GM11168 (cell line): ENCODE measurements at regions not wholly inside any gene's neighbourhood (a gene's known extent, or its start where the extent isn't known, plus 50 kb on each side); places are given as distances from the start of the nearest gene placed in this dataset.
"Not testable (repeated sequence)": the region's sequence is repeated elsewhere in the genome, so short reads cannot be mapped to it uniquely, and the experiment has no call there.

ENCODE experiments used
- in situ Hi-C: fragments of 300-500 bp; cut with MboI; formaldehyde crosslinking; loops from one replicate; pipeline ENCODE4 v1.12.0; 2022; ENCODE audit warnings: low sequenced_read_pairs; ENCODE audit not compliant: unreplicated experiment

DNA sequence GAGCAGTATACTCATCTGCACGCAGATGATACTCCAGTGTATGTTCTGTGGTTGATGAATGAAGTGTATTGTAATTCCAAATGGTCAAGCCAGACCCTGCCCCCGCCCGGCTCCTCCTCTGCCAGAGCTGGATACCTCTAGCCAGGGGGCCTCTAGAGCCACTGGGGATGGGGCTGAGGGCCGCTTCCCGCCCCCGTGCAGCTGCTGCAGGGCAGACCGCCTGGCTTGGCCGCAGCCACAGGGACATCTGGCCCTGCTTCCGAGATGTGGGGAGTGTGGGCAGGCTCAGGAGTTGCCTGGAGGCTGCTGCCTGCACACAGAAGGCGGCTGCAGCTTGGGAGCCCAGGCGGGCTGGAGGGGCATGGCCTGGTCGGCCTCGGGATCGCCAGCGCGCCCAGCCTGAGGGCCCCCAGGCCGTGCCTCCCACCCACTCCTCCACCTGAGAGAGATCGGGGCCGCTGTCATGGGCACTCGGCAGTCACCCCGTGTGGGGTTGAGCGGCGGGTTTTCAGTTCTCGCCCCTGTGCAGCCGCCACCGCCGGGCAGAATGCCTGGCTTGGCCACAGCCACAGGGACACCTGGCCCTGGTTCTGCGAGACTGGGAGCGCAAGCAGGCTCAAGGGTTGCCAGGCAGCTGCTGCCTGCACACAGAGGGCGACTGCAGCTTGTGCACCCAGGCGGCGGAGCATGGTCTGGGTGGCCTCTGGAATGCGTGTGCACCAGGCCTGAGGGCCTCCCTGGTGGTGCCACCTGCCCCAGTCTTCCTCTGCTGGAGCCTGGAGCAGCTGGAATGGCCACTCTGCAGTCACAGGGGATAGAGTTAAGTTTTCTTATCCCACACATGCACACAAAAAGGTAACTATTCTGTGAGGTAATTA is 1643.7 kb downstream of the SPATA31A7 start:
- in situ Hi-C loops: not testable (repeated sequence)

DNA sequence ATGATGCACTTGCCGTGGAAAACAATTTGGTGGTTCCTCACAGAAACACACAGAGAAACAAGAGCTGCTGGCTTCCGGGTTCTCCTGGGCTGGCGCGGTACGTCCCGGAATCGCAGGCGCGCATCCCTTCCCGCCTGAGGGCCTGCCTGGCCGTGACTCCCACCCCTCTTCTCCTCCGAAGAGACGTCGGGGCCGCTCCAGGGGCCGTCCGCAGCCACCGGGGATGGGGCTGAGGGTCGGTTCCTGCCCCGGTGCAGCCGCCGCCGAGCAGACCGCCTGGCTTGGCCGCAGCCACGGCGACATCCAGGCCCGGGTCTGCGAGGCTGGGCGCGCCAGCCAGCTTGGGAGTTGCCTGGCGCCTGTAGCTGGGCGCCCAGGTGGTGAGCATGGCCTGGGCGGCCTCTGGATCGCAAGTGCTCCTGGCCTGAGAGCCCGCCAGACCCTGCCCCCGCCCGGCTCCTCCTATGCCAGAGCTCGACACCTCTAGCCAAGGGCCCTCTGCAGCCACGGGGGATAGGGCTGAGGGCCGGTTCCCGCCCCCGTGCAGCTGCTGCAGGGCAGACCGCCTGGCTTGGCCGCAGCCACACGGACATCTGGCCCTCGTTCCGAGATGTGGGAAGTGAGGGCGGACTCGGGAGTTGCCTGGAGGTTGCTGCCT is 1647.5 kb downstream of the SPATA31A7 start:
- in situ Hi-C loops: not testable (repeated sequence)

DNA sequence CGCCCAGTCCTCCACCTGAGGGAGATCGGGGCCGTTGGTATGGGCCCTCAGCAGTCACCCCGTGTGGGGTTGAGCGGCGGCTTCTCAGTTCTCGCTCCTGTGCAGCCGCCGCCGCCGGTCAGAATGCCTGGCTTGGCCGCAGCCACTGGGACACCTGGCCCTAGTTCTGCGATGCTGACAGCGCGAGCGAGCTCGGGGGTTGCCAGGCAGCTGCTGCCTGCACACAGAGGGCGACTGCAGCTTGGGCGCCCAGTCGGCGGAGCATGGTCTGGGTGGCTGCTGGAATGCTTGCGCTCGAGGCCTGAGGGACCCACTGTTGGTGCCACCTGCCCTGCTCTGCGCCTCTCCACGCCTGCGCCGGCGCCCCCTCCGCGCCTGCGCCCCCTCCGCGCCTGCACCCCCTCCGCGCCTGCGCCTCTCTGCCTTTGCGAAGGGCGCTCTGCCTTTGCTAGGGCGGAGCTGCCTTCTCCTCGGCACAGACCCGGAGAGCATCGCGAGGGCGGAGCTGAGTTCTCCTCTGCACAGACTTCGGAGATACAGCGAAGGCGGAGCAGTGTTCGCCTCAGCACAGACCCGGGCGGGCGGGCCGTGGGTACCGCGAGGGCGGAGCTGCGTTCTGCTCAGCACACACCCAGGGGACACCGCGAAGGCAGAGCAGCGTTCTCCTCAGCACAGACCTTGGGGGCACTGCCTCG is 1648.3 kb downstream of the SPATA31A7 start:
- in situ Hi-C loops: not testable (repeated sequence)

DNA sequence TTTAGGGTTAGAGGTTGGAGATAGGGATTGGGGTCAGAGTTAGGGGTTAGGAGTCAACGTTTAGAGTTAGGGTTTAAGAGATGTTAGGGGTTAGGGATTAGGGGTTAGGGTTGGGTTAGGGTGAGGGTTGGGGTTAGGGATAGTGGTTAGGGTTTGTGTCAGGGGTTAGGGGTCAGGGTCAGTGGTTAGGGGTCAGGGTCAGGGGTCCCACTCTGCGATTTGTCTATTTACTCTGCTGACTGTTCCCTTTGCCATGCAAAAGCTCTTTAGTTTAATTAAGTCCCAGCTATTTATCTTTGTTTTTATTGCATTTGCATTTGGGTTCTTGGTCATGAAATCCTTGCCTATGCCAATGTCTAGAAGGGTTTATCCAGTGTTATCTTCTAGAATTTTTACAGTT is 1649.3 kb downstream of the SPATA31A7 start:
- in situ Hi-C loops: not testable (repeated sequence)

DNA sequence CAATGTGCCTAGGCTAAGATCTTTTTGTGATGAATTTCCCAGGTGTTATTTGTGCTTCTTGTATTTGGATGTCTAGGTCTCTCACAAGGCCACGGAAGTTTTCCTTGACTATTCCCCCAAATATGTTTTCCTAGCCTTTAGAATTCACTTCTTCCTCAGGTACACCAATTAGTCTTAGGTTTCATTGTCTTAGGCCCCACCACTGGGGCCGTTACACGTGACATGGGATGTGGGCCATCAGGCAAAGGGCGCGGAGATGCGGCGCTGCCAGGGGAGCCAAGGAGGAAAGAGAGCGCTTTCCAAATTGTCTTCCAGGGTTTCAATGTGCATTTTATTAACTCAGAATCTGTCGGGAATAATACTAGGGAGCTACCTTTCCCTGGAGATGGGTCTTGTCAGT is 1653.3 kb downstream of the SPATA31A7 start:
- in situ Hi-C loops: loop anchor here (10.0 kb wide), 1 partner anchor 932 kb away; no protein-coding TSS in a partner anchor

DNA sequence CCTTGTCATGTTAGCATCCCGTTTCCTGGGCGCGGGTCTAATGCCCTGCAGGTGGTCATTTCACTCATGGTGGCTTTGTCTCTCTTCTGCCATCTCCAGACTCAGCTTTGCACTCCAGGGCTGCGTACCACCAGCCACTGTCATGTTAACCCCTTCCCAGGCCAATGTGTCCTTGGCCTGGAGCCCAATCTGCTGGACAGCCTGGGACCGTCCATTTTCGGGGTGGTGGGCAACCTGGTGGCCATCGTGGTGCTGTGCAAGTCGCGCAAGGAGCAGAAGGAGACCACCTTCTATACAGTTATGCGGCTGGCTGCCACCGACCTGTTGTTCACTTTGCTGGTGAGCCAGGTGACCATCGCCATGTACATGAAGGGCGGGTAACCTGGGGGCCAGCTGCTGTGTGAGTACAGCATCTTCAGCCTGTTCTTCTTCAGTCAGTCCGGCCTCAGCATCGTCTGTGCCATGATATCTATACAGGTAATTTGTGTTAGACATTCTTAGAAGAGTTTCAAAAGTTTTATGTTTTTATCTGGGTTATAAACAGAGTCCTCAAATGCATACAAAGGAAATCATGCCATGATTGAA is 1654.0 kb downstream of the SPATA31A7 start:
- in situ Hi-C loops: loop anchor here (10.0 kb wide), 1 partner anchor 931 kb away; no protein-coding TSS in a partner anchor

DNA sequence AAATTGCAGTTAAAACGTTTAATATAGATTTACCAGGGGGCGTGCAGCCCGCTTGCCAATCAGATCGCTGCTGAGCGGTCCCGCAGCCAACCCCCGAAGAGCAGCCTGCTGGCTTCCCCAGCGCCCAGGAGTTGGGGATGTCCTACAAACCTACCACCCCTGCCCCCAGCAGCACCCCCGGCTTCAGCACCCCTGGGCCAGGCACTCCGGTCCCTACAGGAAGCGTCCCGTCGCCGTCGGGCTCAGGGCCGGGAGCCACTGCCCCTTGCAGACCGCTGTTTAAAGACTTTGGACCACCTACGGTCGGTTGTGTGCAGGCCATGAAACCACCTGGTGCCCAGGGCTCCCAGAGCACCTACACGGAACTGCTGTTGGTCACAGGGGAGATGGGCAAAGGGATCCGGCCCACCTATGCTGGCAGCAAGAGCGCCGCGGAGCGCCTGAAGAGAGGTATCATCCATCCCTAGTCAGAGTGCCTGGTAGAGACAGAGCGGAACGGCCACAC is 1654.9 kb downstream of the SPATA31A7 start:
- in situ Hi-C loops: loop anchor here (10.0 kb wide), 1 partner anchor 930 kb away; no protein-coding TSS in a partner anchor

DNA sequence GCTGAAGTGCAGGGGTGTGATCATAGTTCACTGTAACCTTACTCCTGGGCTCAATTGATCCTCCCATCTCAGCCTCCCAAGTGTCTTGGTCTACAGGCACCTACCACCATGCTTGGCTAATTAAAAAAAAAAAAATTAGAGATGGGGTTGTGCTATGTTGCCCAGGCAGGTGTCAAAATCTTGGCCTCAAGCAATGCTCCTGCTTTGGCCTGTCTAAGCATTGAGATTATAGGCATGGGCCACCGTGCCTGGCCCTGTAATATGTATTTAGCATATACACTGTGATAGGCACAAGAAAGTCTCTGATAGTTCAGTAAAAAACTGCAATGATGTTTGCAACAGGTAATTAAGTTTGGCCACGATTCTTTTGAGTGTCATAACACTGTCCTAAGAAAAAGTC is 1658.4 kb downstream of the SPATA31A7 start:
- in situ Hi-C loops: loop anchor here (10.0 kb wide), 1 partner anchor 927 kb away; no protein-coding TSS in a partner anchor

DNA sequence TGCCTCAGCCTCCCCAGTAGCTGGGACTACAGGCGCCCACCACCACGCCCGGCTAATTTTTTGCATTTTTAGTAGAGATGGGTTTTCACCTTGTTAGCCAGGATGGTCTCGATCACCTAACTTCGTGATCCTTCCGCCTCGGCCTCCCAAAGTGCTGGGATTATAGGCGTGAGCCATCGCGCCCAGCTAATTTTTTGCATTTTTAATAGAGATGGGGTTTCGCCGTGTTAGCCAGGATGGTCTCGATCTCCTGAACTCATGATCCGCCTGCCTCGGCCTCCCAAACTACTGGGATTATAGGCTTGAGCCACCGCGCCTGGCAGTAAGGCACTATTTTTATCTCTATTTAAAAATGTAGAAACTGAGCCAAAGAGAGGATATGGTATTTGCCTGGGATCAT is 1660.2 kb downstream of the SPATA31A7 start:
- in situ Hi-C loops: loop anchor here (10.0 to 25.0 kb wide), 2 partner anchors 263 to 925 kb away; no protein-coding TSS in a partner anchor

DNA sequence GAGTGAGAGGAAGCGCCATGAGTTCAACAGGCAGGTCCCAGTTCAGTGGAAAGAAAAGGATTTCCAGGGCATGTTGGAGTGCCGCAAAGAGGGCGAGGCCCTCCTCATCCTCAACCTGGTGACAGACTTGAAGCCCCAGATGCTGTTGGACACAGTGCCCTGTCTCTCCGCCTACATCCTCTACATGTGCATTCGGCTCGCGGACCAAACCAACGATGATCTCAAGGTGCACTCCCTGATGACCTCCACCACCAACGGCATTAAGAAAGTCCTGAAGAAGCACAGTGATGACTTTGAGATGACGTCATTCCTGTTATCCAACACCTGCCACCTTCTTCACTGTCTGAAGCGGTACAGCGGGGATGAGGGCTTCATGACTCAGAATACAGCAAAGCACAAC is 1667.4 kb downstream of the SPATA31A7 start:
- in situ Hi-C loops: loop anchor here (25.0 kb wide), 1 partner anchor 270 kb away; no protein-coding TSS in a partner anchor

DNA sequence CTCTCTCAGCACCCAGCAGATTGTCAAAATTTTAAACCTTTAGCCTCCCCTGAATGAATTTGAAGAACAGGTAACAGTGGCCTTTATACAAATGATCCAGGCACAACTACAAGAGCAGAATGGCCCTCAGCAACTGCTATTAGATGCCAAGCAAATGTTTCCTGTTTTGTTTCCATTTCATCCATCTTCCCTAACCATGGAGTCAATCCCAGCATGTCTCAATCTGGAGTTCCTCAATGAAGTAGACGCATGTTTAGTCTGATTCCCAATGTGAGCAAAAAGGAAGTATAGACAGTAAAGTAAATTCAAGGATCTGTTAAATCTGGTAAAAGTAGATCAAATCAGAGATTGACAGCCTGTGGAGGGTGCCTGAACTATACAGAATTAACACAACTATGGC is 1668.4 kb downstream of the SPATA31A7 start:
- in situ Hi-C loops: loop anchor here (25.0 kb wide), 1 partner anchor 271 kb away; no protein-coding TSS in a partner anchor

DNA sequence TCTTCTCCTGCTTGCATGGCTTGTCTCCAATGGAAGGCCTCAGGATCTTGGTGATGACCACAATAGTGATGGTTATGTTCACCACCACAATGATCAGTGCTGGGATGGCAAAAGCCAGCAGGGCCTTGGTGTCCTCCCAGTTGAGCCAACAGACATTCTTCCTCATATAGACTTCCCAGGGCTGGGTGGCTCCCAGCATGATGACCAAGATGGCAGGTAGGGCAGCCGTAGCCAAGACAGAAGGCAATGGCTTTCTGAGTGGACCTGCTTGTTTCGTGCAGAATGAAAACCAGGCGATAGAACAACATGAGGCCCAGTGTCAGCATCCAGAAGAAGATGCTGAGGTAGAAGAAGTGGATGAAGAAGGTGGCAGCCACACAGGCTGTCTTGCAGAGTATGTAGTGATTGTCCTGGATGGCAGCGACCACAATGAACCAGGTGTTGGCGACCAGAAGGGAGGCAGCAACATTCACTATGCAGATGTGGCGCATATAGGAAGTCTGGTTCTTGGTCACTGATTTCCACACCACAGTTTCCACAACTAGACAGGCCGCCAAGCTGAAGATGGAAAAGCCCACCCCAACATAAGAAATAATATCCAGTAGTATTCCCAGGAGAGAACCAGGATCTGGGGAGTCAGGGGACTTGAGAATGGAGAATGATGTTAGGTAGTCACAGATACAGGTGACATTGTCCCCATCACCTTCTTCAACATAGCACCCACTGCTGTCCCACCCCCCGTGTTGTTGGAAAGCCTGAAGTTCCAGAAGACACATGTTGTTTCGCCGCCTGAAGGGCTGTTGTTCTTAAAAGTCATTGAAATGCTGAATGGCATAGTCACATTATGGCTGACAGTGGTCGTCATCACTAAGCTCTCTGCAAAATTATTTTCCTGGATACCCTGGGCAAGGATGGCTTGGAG is 1671.4 kb downstream of the SPATA31A7 start:
- in situ Hi-C loops: loop anchor here (25.0 kb wide), 1 partner anchor 274 kb away; no protein-coding TSS in a partner anchor

DNA sequence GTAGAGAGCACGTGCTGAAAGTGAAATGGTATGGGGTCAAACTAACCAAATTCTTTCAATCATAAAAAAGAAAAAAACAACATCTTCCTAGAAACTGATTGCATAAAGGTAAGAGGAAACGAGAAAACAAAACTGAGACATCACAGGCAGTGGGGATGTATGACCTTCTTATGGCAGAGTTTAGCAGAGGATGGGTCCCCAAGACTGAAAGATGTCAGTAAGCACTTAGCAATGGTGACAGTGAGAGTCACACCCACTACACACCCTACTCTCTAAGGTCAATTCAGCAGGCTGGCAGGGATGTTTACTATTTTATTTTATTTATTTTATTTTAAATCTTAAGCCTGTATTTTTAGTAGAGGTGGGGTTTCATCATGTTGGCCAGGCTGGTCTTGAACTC is 1672.3 kb downstream of the SPATA31A7 start:
- in situ Hi-C loops: loop anchor here (25.0 kb wide), 1 partner anchor 275 kb away; no protein-coding TSS in a partner anchor

DNA sequence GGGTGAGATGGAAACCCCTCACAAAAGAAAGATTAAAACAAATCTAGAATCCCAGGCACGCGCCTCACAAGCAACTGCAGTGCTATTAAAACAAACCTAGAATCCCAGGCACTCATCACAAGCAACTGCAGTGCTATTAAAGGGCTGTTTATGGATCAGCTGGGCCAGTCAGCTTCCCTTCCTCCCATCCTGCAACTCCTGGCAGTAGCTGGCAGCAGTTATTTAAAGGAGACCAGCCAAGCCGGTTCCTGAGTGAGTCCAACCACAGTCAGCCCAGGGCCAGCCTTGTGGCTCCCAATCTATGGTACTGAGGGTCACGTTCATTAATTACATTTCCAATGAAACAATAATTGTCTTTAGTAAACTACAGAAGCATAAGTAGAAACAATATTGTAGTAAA is 1673.5 kb downstream of the SPATA31A7 start:
- in situ Hi-C loops: loop anchor here (25.0 kb wide), 1 partner anchor 276 kb away; no protein-coding TSS in a partner anchor

DNA sequence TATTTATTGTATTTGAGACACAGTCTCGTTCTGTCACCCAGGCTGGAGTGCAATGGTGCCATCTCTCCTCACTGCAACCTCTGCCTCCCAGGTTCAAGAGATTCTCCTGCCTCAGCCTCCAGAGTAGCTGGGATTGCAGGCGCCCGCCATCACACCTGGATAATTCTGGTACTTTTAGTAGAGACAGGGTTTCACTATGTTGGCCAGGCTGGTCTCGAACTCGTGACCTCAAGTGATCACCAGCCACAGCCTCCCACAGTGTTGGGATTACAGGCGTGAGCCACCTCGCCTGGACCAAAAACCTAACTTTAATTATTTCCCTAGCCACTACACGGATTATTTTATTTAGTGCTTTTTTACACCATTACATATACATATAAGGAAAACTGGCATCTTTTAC is 1674.0 kb downstream of the SPATA31A7 start:
- in situ Hi-C loops: loop anchor here (25.0 kb wide), 1 partner anchor 277 kb away; no protein-coding TSS in a partner anchor

DNA sequence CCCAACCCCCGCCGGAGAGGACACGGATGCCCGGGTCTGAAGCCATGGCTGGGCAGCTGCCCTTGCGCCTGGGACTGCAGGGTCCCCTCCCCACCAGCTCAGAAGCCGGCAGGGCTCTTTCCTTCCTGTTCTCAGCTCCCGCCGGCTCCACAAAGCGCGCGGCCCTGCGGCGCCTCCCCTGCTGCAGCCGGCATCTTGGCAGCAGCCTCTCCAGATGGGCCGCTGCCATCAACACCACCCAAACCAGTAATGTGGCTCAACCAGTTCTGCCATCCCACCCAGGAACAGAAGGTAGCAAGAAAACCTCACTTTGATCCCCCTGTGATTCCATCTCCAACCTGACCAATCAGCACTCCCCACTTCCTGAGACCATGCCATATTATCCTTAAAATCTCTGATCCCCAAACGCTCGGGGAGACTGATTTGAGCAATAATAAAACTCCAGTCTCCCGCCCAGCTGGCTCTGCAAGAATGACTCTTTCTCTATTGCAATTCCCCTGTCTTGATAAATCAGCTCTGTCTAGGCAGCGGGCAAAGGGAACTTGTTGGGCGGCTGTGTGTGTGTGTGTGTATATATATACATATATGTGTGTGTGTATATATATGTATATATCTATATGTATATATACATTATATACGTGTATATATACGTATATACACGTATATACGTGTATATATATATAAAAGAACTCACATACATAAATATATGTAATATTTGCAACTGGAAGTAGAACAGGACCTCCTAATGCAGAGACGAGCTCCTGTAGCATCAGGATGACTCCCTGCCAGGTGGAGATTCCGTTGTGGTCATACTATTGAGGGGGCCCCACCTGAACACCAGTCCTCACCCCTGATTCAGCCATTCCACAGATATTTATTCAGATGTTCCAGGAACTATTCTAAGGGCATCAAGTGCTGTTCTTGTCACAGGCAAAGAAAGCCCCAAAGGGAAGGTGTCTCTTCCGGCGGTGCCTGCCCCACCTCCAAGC is 1674.9 kb downstream of the SPATA31A7 start:
- in situ Hi-C loops: loop anchor here (25.0 kb wide), 1 partner anchor 277 kb away; no protein-coding TSS in a partner anchor

DNA sequence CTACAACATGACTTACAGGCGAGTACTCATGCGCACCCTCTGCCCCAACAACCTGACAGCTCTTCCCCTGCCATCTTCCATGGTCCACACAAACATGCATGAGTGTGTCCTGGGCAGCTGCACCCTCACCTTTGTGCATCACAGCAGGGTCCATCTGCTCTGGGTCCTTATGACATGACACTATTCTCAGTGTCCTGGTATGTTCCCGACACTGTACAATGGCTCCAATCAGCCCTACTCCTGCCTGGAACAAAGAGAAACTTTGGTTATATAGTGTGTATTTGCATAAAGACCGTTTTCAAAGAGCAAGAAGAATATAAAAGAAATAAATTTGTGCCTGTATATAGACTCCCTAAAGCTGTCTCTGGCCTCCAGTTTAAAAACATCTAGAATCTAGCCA is 1679.2 kb downstream of the SPATA31A7 start:
- in situ Hi-C loops: loop anchor here (25.0 kb wide), 1 partner anchor 282 kb away; no protein-coding TSS in a partner anchor
